Kidney (tissue), 13 donors: ENCODE measurements at regions not wholly inside any gene's neighbourhood (a gene's known extent, or its start where the extent isn't known, plus 50 kb on each side); places are given as distances from the start of the nearest gene placed in this dataset.

Experiments
- DNase-seq, 5 donors: peaks; one replicate each; pipeline ENCODE4 v3.0.0-alpha.2; 2013 to 2020
- FAIRE-seq: peaks from 2 replicates; lab custom pipeline; 2012; peaks lifted over from hg19 to GRCh38; lab: Jason Lieb, UNC
- H3K27ac ChIP-seq, 2 donors: one replicate each; pipeline ENCODE4 v1.7.0; 2013; ENCODE audit warnings: low read depth in 2 of 2, low read length in 2 of 2, inconsistent platforms in 1 of 2
- H3K27me3 ChIP-seq: one replicate; pipeline ENCODE4 v1.7.1; 2013; ENCODE audit warnings: low read length, inconsistent platforms; ENCODE audit not compliant: control insufficient read depth, insufficient read depth
- H3K36me3 ChIP-seq, 3 donors: one replicate each; pipeline versions ENCODE4 v1.7.0 to v1.7.1; 2013; ENCODE audit warnings: low read length in 3 of 3, control low read depth in 1 of 3, inconsistent platforms in 1 of 3; ENCODE audit not compliant: insufficient read depth in 3 of 3, control insufficient read depth in 2 of 3
- H3K4me1 ChIP-seq, 3 donors: one replicate each; pipeline versions ENCODE4 v1.7.0 to v1.7.1; 2013; ENCODE audit warnings: low read length in 3 of 3, inconsistent platforms in 1 of 3, low read depth in 1 of 3; ENCODE audit not compliant: control insufficient read depth in 2 of 3, insufficient read depth in 2 of 3
- H3K4me3 ChIP-seq, 3 donors: one replicate each; pipeline versions ENCODE4 v1.7.0 to v1.8.1; 2013; ENCODE audit warnings: low read length in 3 of 3, control low read depth in 1 of 3, inconsistent platforms in 1 of 3
- H3K9ac ChIP-seq, 3 donors: one replicate each; pipeline versions ENCODE4 v1.7.0 to v1.7.1; 2013; ENCODE audit warnings: low read length in 3 of 3, control low read depth in 1 of 3, inconsistent platforms in 1 of 3
- H3K9me3 ChIP-seq, 3 donors: one replicate each; pipeline versions ENCODE4 v1.7.0 to v1.7.1; 2013; ENCODE audit warnings: low read length in 3 of 3, control low read depth in 1 of 3, inconsistent platforms in 1 of 3; ENCODE audit not compliant: control insufficient read depth in 2 of 3, insufficient read depth in 1 of 3
- CTCF ChIP-seq: IDR thresholded peaks from 3 replicates; pipeline ENCODE4 v1.5.1; 2012; ENCODE audit warnings: mild to moderate bottlenecking, moderate library complexity, borderline replicate concordance; ENCODE audit not compliant: insufficient read depth; ENCODE audit errors: extremely low read depth
- intact Hi-C: fragments of 100-400 bp; cut with DNase I; formaldehyde crosslinking; loops from one replicate; pipeline ENCODE4 v1.11.1; 2022
- donor health status: control.
- donor health status: control.
- donor health status: control.
- donor health status: control.
- donor health status: control.
- donor health status: DM: yes; HTN: yes; CAD: no.
- donor health status: Normal renal cell carcinoma (clear cell type).

DNA sequence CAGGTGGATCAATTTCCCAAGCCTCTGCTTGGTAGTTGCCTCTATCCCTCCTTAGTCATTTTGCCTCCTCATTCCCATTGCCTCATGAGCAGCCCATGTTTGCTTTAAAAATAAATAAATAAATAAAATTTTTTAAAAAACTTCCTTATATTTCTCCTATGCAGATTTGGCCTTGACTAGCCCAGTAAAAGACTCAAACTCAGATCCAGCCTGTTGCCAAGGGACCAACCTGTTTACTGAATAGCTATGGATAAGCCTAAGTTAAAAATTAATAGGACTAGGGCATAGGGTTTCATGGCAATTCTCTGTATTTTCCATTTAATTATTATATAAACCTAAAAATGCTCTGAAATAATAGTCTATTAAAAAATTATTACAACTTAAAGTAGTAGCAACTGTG lies 384.4 kb downstream of the RSL24D1 start:
- peaks cover 0 to 12% (median 0%) of the 10 kb centered on the region in 3 donors for H3K9me3 ChIP-seq
- no peak overlapping the region for H3K9ac ChIP-seq
- H3K27me3 ChIP-seq, result no peaks in the 10 kb centered on the region
- H3K27ac ChIP-seq, result no peak overlapping the region
- H3K4me1 ChIP-seq, result no peaks in the 10 kb centered on the region
- H3K4me3 ChIP-seq, result no peak overlapping the region
- H3K36me3 ChIP-seq, result no peaks in the 10 kb centered on the region
- no peak for TF ChIP-seq CTCF
- intact Hi-C loops, result no loop called here
- FAIRE-seq (no peak), DNase-seq (no peak)

GRCh38 chr15:54810496-54810895 lies 386.2 kb downstream of the RSL24D1 start:
- Histone ChIP-seq H3K27ac (no peak overlapping the region), H3K9me3 (peaks cover 0 to 12% (median 0%) of the 10 kb centered on the region in 3 donors), H3K4me1 (no peaks in the 10 kb centered on the region), H3K27me3 (no peaks in the 10 kb centered on the region), H3K9ac (no peak overlapping the region), H3K4me3 (no peak overlapping the region), H3K36me3 (no peaks in the 10 kb centered on the region)
- intact Hi-C loops, result no loop called here
- DNase-seq (no peak), FAIRE-seq (no peak)
- no peak for TF ChIP-seq CTCF

DNA sequence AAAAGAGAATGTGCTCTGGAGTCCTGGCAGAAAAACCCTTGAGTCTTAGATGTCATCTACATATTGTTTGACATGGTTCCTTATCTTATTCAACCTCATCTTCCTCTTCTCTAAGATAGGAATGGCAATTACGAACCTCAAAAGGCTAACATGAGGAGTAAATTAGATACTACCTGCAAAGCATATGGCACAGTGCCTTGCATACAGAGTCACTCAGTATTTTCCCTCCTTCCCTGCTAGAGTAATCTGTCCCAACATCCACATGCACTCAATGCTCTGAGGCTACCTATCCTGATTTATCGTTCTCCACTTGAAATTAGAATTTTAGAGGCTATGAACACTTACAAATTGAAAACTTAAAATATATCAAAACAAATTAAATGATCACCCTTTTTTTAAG lies 386.7 kb downstream of the RSL24D1 start:
- no peak overlapping the region for H3K27ac ChIP-seq
- no peaks in the 10 kb centered on the region for H3K27me3 ChIP-seq
- H3K9me3 ChIP-seq, result peaks cover 0 to 12% (median 0%) of the 10 kb centered on the region in 3 donors
- FAIRE-seq (no peak), DNase-seq (no peak)
- H3K36me3 ChIP-seq, result no peaks in the 10 kb centered on the region
- intact Hi-C loops, result no loop called here
- H3K4me3 ChIP-seq, result no peak overlapping the region
- H3K4me1 ChIP-seq, result no peaks in the 10 kb centered on the region
- TF ChIP-seq CTCF, result no peak
- no peak overlapping the region for H3K9ac ChIP-seq

- FAIRE-seq (no peak), DNase-seq (no peak)
- Histone ChIP-seq H3K4me1 (no peaks in the 10 kb centered on the region), H3K9me3 (no peaks in the 10 kb centered on the region), H3K27ac (no peak overlapping the region), H3K27me3 (no peaks in the 10 kb centered on the region), H3K36me3 (no peaks in the 10 kb centered on the region), H3K4me3 (no peak overlapping the region), H3K9ac (no peak overlapping the region)
- TF ChIP-seq CTCF, result no peak
- intact Hi-C loops, result no loop called here
These were observed 388.4 kb downstream of the RSL24D1 start for GRCh38 chr15:54808321-54808720.
